Neural cell (in vitro differentiated cells): ENCODE measurements at regions not wholly inside any gene's neighbourhood (a gene's known extent, or its start where the extent isn't known, plus 50 kb on each side); places are given as distances from the start of the nearest gene placed in this dataset.

Source experiments
- EP300 ChIP-seq: fragments of 450-650 bp; conservative IDR thresholded peaks from 2 replicates; pipeline ENCODE4 v1.6.1; 2014; ENCODE audit warnings: antibody characterized with exemption, mild to moderate bottlenecking, moderate library complexity; ENCODE audit not compliant: poor library complexity, severe bottlenecking
- EZH2 ChIP-seq: fragments of 200-600, 300-800 bp; shearing (Covaris generic), sonication (generic); IDR thresholded peaks from 2 replicates; pipeline ENCODE4 v1.6.1; 2014; ENCODE audit warnings: antibody characterized with exemption, low read length, borderline replicate concordance, mild to moderate bottlenecking; ENCODE audit not compliant: insufficient read depth, poor library complexity, severe bottlenecking
- MXI1 ChIP-seq: fragments of 450-650 bp; conservative IDR thresholded peaks from 2 replicates; pipeline ENCODE4 v1.6.1; 2014; ENCODE audit warnings: antibody characterized with exemption, mild to moderate bottlenecking; ENCODE audit not compliant: poor library complexity, severe bottlenecking
- POLR2AphosphoS5 ChIP-seq: IDR thresholded peaks from 2 replicates; pipeline ENCODE4 v1.6.1; 2012
- RAD21 ChIP-seq: fragments of 450-650 bp; conservative IDR thresholded peaks from 2 replicates; pipeline ENCODE4 v1.6.1; 2014; ENCODE audit warnings: antibody characterized with exemption, mild to moderate bottlenecking, moderate library complexity
- SMC3 ChIP-seq: fragments of 450-650 bp; conservative IDR thresholded peaks from 2 replicates; pipeline ENCODE4 v1.6.1; 2014; ENCODE audit warnings: antibody characterized with exemption, mild to moderate bottlenecking, moderate library complexity; ENCODE audit not compliant: poor library complexity
- TF ChIP-seq, protein P1 (sequence below): fragments of 450-650 bp; IDR thresholded peaks from 2 replicates; pipeline ENCODE4 v1.5.1; 2014; ENCODE audit warnings: antibody characterized with exemption, mild to moderate bottlenecking, moderate library complexity; ENCODE audit not compliant: poor library complexity, severe bottlenecking

DNA sequence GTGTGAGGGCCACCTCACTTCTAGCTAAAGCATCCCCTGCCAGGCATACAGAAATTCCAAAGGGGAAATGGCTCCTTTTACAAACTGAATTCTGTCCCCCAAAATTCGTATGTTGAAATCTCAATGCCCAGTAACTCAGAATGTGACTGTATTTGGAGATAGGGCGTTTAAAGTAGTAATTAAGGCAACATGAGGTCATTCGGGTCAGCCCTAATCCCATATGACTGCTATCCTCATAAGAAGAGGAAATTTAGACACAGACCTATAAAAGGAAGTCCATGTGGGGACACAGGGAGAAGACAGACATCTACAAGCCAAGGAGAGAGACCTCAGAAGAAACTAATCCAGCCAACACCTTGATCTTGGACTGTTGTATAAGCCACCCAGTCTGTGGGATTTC lies 119.1 kb downstream of the CHST1 start:
- TF ChIP-seq, protein P1, sequence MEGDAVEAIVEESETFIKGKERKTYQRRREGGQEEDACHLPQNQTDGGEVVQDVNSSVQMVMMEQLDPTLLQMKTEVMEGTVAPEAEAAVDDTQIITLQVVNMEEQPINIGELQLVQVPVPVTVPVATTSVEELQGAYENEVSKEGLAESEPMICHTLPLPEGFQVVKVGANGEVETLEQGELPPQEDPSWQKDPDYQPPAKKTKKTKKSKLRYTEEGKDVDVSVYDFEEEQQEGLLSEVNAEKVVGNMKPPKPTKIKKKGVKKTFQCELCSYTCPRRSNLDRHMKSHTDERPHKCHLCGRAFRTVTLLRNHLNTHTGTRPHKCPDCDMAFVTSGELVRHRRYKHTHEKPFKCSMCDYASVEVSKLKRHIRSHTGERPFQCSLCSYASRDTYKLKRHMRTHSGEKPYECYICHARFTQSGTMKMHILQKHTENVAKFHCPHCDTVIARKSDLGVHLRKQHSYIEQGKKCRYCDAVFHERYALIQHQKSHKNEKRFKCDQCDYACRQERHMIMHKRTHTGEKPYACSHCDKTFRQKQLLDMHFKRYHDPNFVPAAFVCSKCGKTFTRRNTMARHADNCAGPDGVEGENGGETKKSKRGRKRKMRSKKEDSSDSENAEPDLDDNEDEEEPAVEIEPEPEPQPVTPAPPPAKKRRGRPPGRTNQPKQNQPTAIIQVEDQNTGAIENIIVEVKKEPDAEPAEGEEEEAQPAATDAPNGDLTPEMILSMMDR, result no peak
- no peak for TF ChIP-seq EP300
- TF ChIP-seq SMC3, result no peak
- no peak for TF ChIP-seq RAD21
- TF ChIP-seq EZH2, result no peak
- no peak for TF ChIP-seq MXI1
- TF ChIP-seq POLR2AphosphoS5, result no peak
